Lower leg skin (tissue), 3 donors: ENCODE measurements at regions not wholly inside any gene's neighbourhood (a gene's known extent, or its start where the extent isn't known, plus 50 kb on each side); places are given as distances from the start of the nearest gene placed in this dataset.

Source experiments
- POLR2A ChIP-seq, 2 donors: fragments of 450-650 bp; IDR thresholded peaks; one replicate each; pipeline ENCODE4 v1.6.1; 2016 to 2017; ENCODE audit warnings: antibody characterized with exemption in 2 of 2, mild to moderate bottlenecking in 1 of 2, moderate library complexity in 1 of 2
- TF ChIP-seq, protein P1 (sequence below), 3 donors: fragments of 450-650 bp; IDR thresholded peaks; one replicate each; pipeline ENCODE4 v1.5.1; 2016; ENCODE audit warnings: antibody characterized with exemption in 3 of 3, mild to moderate bottlenecking in 3 of 3, moderate library complexity in 2 of 3

DNA sequence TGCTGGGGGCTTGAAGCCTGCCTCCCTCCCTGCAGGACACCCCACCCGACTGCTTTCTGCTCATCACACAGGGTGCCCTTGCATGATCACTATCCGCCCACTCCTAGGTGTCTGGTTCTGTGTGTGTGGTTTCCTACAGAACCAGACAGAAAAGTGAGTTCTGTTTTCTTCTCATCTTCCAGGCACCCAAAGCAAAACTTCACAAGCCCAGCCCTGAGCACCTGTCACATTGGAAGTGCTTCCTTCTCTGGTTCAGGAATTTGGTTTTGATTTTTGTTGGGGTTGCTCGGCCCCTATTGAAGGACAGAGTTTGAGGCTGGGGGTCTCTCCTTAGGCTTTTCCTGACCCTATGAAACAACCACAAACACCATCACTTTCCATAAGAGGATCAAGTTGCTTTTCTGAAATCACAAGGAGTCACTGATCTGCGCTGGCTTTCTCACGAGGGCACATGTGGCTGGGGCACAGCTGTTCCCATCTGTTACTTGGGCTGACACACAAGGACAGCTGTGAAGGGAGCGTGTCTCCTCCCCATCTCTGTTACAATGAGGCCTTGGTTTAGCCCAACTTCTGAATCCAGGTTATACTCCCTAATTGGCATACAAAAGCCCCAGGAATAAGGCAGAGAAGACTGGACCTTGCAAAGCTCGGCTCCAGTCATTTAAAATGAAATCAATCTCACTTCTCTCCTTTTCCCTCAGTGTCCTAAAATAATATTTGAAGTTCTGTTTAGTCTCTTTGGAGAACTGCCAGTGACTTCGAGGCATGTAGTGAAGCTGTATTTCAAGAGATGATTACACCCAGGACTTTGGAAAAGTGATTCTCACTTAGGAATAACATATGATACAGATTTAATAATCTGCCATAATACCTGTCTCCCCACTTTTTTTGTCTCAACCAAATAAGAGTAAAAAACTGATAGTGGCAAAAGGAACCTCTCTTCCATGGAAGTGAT lies 213.1 kb upstream of the GAS1 start:
- TF ChIP-seq, protein P1, sequence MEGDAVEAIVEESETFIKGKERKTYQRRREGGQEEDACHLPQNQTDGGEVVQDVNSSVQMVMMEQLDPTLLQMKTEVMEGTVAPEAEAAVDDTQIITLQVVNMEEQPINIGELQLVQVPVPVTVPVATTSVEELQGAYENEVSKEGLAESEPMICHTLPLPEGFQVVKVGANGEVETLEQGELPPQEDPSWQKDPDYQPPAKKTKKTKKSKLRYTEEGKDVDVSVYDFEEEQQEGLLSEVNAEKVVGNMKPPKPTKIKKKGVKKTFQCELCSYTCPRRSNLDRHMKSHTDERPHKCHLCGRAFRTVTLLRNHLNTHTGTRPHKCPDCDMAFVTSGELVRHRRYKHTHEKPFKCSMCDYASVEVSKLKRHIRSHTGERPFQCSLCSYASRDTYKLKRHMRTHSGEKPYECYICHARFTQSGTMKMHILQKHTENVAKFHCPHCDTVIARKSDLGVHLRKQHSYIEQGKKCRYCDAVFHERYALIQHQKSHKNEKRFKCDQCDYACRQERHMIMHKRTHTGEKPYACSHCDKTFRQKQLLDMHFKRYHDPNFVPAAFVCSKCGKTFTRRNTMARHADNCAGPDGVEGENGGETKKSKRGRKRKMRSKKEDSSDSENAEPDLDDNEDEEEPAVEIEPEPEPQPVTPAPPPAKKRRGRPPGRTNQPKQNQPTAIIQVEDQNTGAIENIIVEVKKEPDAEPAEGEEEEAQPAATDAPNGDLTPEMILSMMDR (IDR thresholded peaks at IDR 0.05), result no peak
- TF ChIP-seq POLR2A (IDR thresholded peaks at IDR 0.05), result no peak
